Right lobe of liver (tissue), 4 donors: ENCODE measurements at regions not wholly inside any gene's neighbourhood (a gene's known extent, or its start where the extent isn't known, plus 50 kb on each side); places are given as distances from the start of the nearest gene placed in this dataset.

Experiments
- CTCF ChIP-seq, 4 donors: fragments of 200-600 bp in 3 of 4; fragments of 450-650 bp in 1 of 4; IDR thresholded peaks; one replicate each; pipeline versions ENCODE4 v1.5.1 to v1.8.0; 2016 to 2022; ENCODE audit warnings: antibody characterized with exemption in 4 of 4, mild to moderate bottlenecking in 2 of 4
- POLR2A ChIP-seq: fragments of 450-650 bp; IDR thresholded peaks from one replicate; pipeline ENCODE4 v1.6.1; 2017; ENCODE audit warnings: antibody characterized with exemption, mild to moderate bottlenecking
- donor health status: DM: no; HTN: no; CAD: no.
- donor health status: DM: no; HTN: no; CAD: no.
- donor health status: DM: no; HTN: yes; CAD: no.

GRCh38 chr9:91155746-91156376 lies 205.9 kb downstream of the AUH start:
- TF ChIP-seq POLR2A (no peak), CTCF (IDR thresholded peaks at IDR 0.05) (no peak)
